PC-9 (cell line): ENCODE measurements at regions not wholly inside any gene's neighbourhood (a gene's known extent, or its start where the extent isn't known, plus 50 kb on each side); places are given as distances from the start of the nearest gene placed in this dataset.

Experiments
- BruUV-seq: library from RNA; stranded (reverse); fragments of 400-500 nt; replicated peaks from 2 replicates; lab custom pipeline; 2021; lab: Mats Ljungman, UMichigan
- CTCF ChIA-PET: fragments of 300-600 bp; sonication (Branson Sonifier 250); formaldehyde crosslinking; loops from one replicate; lab custom pipeline; 2022; ENCODE audit warnings: antibody characterized with exemption; lab: Charles Lee
- POLR2A ChIA-PET: fragments of 300-600 bp; sonication (Branson Sonifier 250); formaldehyde crosslinking; loops from one replicate; lab custom pipeline; 2022; ENCODE audit warnings: antibody characterized with exemption; ENCODE audit not compliant: unreplicated experiment; lab: Charles Lee
- DNase-seq, 2 experiments: peaks; one replicate each; pipeline versions ENCODE4 v3.0.0 to v3.0.0-alpha.2; 2015 to 2022; ENCODE audit warnings: mixed read lengths in 1 of 2
- H2AFZ ChIP-seq: fragments of 200-600 bp; sonication (generic); 2 replicates; pipeline ENCODE4 v1.8.1; 2017; ENCODE audit warnings: antibody characterized with exemption
- H3F3A ChIP-seq: fragments of 200-600 bp; sonication (generic); 2 replicates; pipeline ENCODE4 v1.8.1; 2017; ENCODE audit warnings: antibody characterized with exemption, mild to moderate bottlenecking, low read depth; ENCODE audit not compliant: insufficient read depth
- H3K27ac ChIP-seq: fragments of 200-600 bp; sonication (generic); 2 replicates; pipeline ENCODE4 v1.6.1; 2016; ENCODE audit warnings: mixed run types
- H3K27me3 ChIP-seq: fragments of 200-600 bp; sonication (generic); 2 replicates; pipeline ENCODE4 v1.6.1; 2016; ENCODE audit warnings: low read depth, mixed run types; ENCODE audit not compliant: insufficient read depth
- H3K36me3 ChIP-seq: fragments of 200-600 bp; sonication (generic); 2 replicates; pipeline ENCODE4 v1.6.1; 2016; ENCODE audit warnings: low read depth, mixed run types
- H3K4me1 ChIP-seq: fragments of 200-600 bp; sonication (generic); replicated peaks from 2 replicates; pipeline ENCODE4 v1.6.1; 2016; ENCODE audit warnings: mixed run types; ENCODE audit not compliant: insufficient read depth
- H3K4me2 ChIP-seq: fragments of 200-600 bp; sonication (generic); 2 replicates; pipeline ENCODE4 v1.6.1; 2017; ENCODE audit warnings: mixed run types
- H3K4me3 ChIP-seq: fragments of 200-600 bp; sonication (generic); 2 replicates; pipeline ENCODE4 v1.6.1; 2016; ENCODE audit warnings: mixed run types
- H3K79me2 ChIP-seq: fragments of 200-600 bp; sonication (generic); 2 replicates; pipeline ENCODE4 v1.6.1; 2017; ENCODE audit warnings: low read depth, mixed run types
- H3K9me2 ChIP-seq: fragments of 200-600 bp; sonication (generic); 2 replicates; pipeline ENCODE4 v1.8.1; 2017; ENCODE audit warnings: mild to moderate bottlenecking; ENCODE audit not compliant: insufficient read depth
- H3K9me3 ChIP-seq: fragments of 200-600 bp; sonication (generic); 2 replicates; pipeline ENCODE4 v1.8.1; 2016; ENCODE audit warnings: low read depth; ENCODE audit not compliant: insufficient read depth
- H4K20me1 ChIP-seq: fragments of 200-600 bp; sonication (generic); 2 replicates; pipeline ENCODE4 v1.8.1; 2017; ENCODE audit not compliant: insufficient read depth
- CTCF ChIP-seq: fragments of 200-600 bp; sonication (generic); conservative IDR thresholded peaks from 2 replicates; pipeline ENCODE4 v1.6.1; 2017; ENCODE audit warnings: mixed run types, antibody characterized with exemption, mild to moderate bottlenecking, moderate library complexity
- EZH2 ChIP-seq: fragments of 200-600 bp; sonication (generic); IDR thresholded peaks from 2 replicates; pipeline ENCODE4 v1.8.0; 2017; ENCODE audit warnings: antibody characterized with exemption, low read depth
- intact Hi-C: fragments of 100-400 bp; cut with micrococcal nuclease; formaldehyde crosslinking; loops from one replicate; pipeline ENCODE4 v1.10.0; 2022; ENCODE audit not compliant: unreplicated experiment

GRCh38 chr2:82826437-82826836 is 1632.6 kb downstream of the SUCLG1 start:
- no peaks in the 10 kb centered on the region for H4K20me1 ChIP-seq
- H3K79me2 ChIP-seq = no peaks in the 10 kb centered on the region
- H3K27ac ChIP-seq = no peak overlapping the region
- H3K4me2 ChIP-seq = no peak overlapping the region
- H3K9me2 ChIP-seq = no peaks in the 10 kb centered on the region; the same call in 1 of the 2 replicates
- H3K4me1 ChIP-seq = no peaks in the 10 kb centered on the region
- peaks cover 4% of the 10 kb centered on the region; the same call in 1 of the 2 replicates for H3K27me3 ChIP-seq
- intact Hi-C loops = no loop called here
- ChIA-PET POLR2A (no interaction called here), CTCF (no interaction called here)
- no peak overlapping the region for H3K4me3 ChIP-seq
- H3K36me3 ChIP-seq = no peaks in the 10 kb centered on the region
- H2AFZ ChIP-seq = no peak overlapping the region
- BruUV-seq = no TSS peak
- H3K9me3 ChIP-seq = no peaks in the 10 kb centered on the region
- H3F3A ChIP-seq = no peaks in the 10 kb centered on the region
- TF ChIP-seq CTCF (no peak), EZH2 (no peak)
- no peak for DNase-seq

GRCh38 chr2:82825410-82826090 is 1633.5 kb downstream of the SUCLG1 start:
- TF ChIP-seq EZH2 (no peak), CTCF (no peak)

GRCh38 chr2:82823892-82824291 is 1635.2 kb downstream of the SUCLG1 start:
- no peaks in the 10 kb centered on the region for H3K79me2 ChIP-seq
- no peaks in the 10 kb centered on the region for H3F3A ChIP-seq
- no peaks in the 10 kb centered on the region for H3K4me1 ChIP-seq
- no peak overlapping the region for H2AFZ ChIP-seq
- no peak overlapping the region for H3K4me3 ChIP-seq
- no peaks in the 10 kb centered on the region for H3K36me3 ChIP-seq
- H3K27ac ChIP-seq = no peak overlapping the region
- no peaks in the 10 kb centered on the region for H3K9me3 ChIP-seq
- H4K20me1 ChIP-seq = no peaks in the 10 kb centered on the region
- peaks cover 4% of the 10 kb centered on the region; the same call in 1 of the 2 replicates for H3K27me3 ChIP-seq
- TF ChIP-seq CTCF = no peak
- TF ChIP-seq EZH2 = no peak
- CTCF ChIA-PET = no interaction called here
- intact Hi-C loops = no loop called here
- BruUV-seq = no TSS peak
- POLR2A ChIA-PET = no interaction called here
- no peak for DNase-seq
- H3K4me2 ChIP-seq = no peak overlapping the region
- no peaks in the 10 kb centered on the region; the same call in 1 of the 2 replicates for H3K9me2 ChIP-seq

More at GRCh38 chr2:82825410-82826090, 1633.5 kb downstream of the SUCLG1 start:
- DNase-seq = no peak
- no peaks in the 10 kb centered on the region; the same call in 1 of the 2 replicates for H3K9me2 ChIP-seq
- H3K27ac ChIP-seq = no peak overlapping the region
- H3K4me1 ChIP-seq = no peaks in the 10 kb centered on the region
- CTCF ChIA-PET = no interaction called here
- H3K27me3 ChIP-seq = peaks cover 4% of the 10 kb centered on the region; the same call in 1 of the 2 replicates
- H3K4me3 ChIP-seq = no peak overlapping the region
- intact Hi-C loops = no loop called here
- no peaks in the 10 kb centered on the region for H3K9me3 ChIP-seq
- H3K4me2 ChIP-seq = no peak overlapping the region
- no peaks in the 10 kb centered on the region for H3K79me2 ChIP-seq
- H4K20me1 ChIP-seq = no peaks in the 10 kb centered on the region
- H2AFZ ChIP-seq = no peak overlapping the region
- POLR2A ChIA-PET = no interaction called here
- no peaks in the 10 kb centered on the region for H3F3A ChIP-seq
- H3K36me3 ChIP-seq = no peaks in the 10 kb centered on the region
- BruUV-seq = no TSS peak
